CD4-positive, CD25-positive, alpha-beta regulatory T cell (primary cell): ENCODE measurements at regions not wholly inside any gene's neighbourhood (a gene's known extent, or its start where the extent isn't known, plus 50 kb on each side); places are given as distances from the start of the nearest gene placed in this dataset.

Experiments
- ATAC-seq, 2 donors: fragments of 150-1000 bp; cut with Tn5 transposase; one replicate each; pipeline ENCODE4 v1.10.0; 2021; ENCODE audit warnings: low read depth in 2 of 2, moderate number of reproducible peaks in 2 of 2, moderate library complexity in 1 of 2
- DNase-seq, 3 donors: peaks; one replicate each; pipeline versions ENCODE4 v3.0.0 to v3.0.0-alpha.2; 2012 to 2022; ENCODE audit warnings: mixed read lengths in 1 of 3
- H3K27ac ChIP-seq: one replicate; pipeline ENCODE4 v1.7.0; 2013; ENCODE audit warnings: mild to moderate bottlenecking, low read length; ENCODE audit not compliant: insufficient read depth, poor library complexity, severe bottlenecking
- H3K27me3 ChIP-seq: one replicate; pipeline ENCODE4 v1.7.0; 2013; ENCODE audit warnings: low read length; ENCODE audit not compliant: control insufficient read depth, insufficient read depth
- H3K36me3 ChIP-seq: one replicate; pipeline ENCODE4 v1.7.0; 2013; ENCODE audit warnings: mild to moderate bottlenecking, low read length, moderate library complexity; ENCODE audit not compliant: control insufficient read depth, insufficient read depth
- H3K4me1 ChIP-seq: 2 replicates; pipeline ENCODE4 v1.7.0; 2013; ENCODE audit warnings: mild to moderate bottlenecking, low read length; ENCODE audit not compliant: insufficient read depth, control insufficient read depth, poor library complexity, severe bottlenecking
- H3K4me3 ChIP-seq: one replicate; pipeline ENCODE4 v1.7.0; 2013; ENCODE audit warnings: low read depth, mild to moderate bottlenecking, low read length, moderate library complexity
- H3K9me3 ChIP-seq, 2 experiments: 1 replicate in 1 of 2; 2 replicates in 1 of 2; pipeline ENCODE4 v1.7.0; 2013; ENCODE audit warnings: low read length in 2 of 2, mild to moderate bottlenecking in 1 of 2, moderate library complexity in 1 of 2; ENCODE audit not compliant: control insufficient read depth in 2 of 2
- H3K27ac Mint-ChIP-seq, 3 donors: one replicate each; pipeline ENCODE4 v1.8.0; 2020 to 2022; ENCODE audit warnings: mild to moderate bottlenecking in 3 of 3, mixed read lengths in 3 of 3, moderate library complexity in 2 of 3
- H3K27me3 Mint-ChIP-seq: one replicate; pipeline ENCODE4 v1.8.0; 2022; ENCODE audit warnings: mild to moderate bottlenecking, mixed read lengths
- H3K36me3 Mint-ChIP-seq: one replicate; pipeline ENCODE4 v1.8.0; 2020; ENCODE audit warnings: mixed read lengths
- H3K4me1 Mint-ChIP-seq, 4 donors: one replicate each; pipeline ENCODE4 v1.8.0; 2020 to 2022; ENCODE audit warnings: mixed read lengths in 4 of 4, mild to moderate bottlenecking in 1 of 4
- H3K4me3 Mint-ChIP-seq, 4 donors: one replicate each; pipeline ENCODE4 v1.8.0; 2020 to 2022; ENCODE audit warnings: mild to moderate bottlenecking in 4 of 4, mixed read lengths in 4 of 4, moderate library complexity in 3 of 4
- H3K9me3 Mint-ChIP-seq, 7 donors: one replicate each; pipeline ENCODE4 v1.8.0; 2020 to 2022; ENCODE audit warnings: mixed read lengths in 7 of 7, mild to moderate bottlenecking in 3 of 7, moderate library complexity in 2 of 7

GRCh38 chr3:14258906-14259904 lies 80.6 kb downstream of the LSM3 start:
- no peaks in the 10 kb centered on the region for H3K4me1 ChIP-seq
- H3K27ac Mint-ChIP-seq: no peak overlapping the region
- H3K27ac ChIP-seq: no peak overlapping the region
- H3K36me3 Mint-ChIP-seq: no peaks in the 10 kb centered on the region
- H3K9me3 Mint-ChIP-seq: peaks cover 0 to 2% (median 0%) of the 10 kb centered on the region in 7 donors
- H3K4me1 Mint-ChIP-seq: no peaks in the 10 kb centered on the region
- no peaks in the 10 kb centered on the region for H3K9me3 ChIP-seq
- H3K27me3 Mint-ChIP-seq: peaks cover 1% of the 10 kb centered on the region
- H3K36me3 ChIP-seq: no peaks in the 10 kb centered on the region
- H3K27me3 ChIP-seq: no peaks in the 10 kb centered on the region
- no peak for ATAC-seq
- DNase-seq: no peak
- H3K4me3 ChIP-seq: no peak overlapping the region
- no peak overlapping the region for H3K4me3 Mint-ChIP-seq

DNA sequence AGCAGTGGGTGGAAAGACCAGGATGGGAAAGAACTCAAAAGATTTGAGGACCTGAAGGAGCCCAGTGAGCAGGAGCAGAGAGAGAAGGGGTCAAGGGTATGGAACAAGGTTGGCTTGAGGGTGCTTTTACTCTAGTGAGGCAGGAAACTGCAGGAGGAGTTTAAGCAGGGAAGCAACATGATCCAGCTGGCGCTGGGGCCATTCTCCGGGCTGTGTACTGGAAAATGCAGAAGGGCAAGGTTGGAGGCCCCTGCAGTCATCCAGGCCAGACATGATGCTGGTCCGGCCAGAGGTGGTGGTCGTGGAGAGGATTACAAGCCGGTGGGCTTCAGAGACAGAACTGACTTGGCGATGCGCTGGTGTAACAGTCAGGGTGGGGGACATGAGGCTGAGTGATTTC lies 81.8 kb downstream of the LSM3 start:
- Histone ChIP-seq H3K9me3 (no peaks in the 10 kb centered on the region), H3K36me3 (no peaks in the 10 kb centered on the region), H3K4me1 (no peaks in the 10 kb centered on the region), H3K27me3 (no peaks in the 10 kb centered on the region), H3K4me3 (no peak overlapping the region), H3K27ac (no peak overlapping the region)
- ATAC-seq: no peak
- no peaks in the 10 kb centered on the region for H3K36me3 Mint-ChIP-seq
- H3K27ac Mint-ChIP-seq: no peak overlapping the region
- no peak overlapping the region for H3K4me3 Mint-ChIP-seq
- H3K9me3 Mint-ChIP-seq: peaks cover 0 to 2% (median 0%) of the 10 kb centered on the region in 7 donors
- DNase-seq: no peak
- peaks cover 9% of the 10 kb centered on the region for H3K27me3 Mint-ChIP-seq
- no peaks in the 10 kb centered on the region for H3K4me1 Mint-ChIP-seq

DNA sequence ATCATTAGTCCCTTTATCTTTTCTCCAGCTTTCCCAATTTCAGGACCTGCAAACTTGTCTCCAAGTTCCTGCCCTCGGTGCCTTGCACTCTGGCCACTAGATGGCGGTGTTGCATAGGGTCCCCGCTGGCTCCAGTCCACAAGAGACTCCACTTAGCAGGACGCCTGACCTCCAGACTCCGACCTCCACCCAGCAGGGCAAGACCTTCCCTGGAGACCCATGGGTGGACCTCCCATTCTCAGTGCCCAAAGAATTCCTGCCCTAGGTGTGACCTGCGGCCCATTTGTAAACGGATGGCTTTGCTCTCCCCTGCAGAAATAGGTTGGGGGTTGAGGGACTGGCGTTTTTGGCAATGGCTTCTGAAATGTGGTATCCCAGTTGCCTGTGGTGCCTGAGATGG lies 82.6 kb downstream of the LSM3 start:
- no peak overlapping the region for H3K27ac ChIP-seq
- DNase-seq (peak; percentile 60 to 66 (median 62)), ATAC-seq (peak in 1 of 2 donors; percentile 46)
- no peak overlapping the region for H3K27ac Mint-ChIP-seq
- no peaks in the 10 kb centered on the region for H3K27me3 ChIP-seq
- H3K36me3 Mint-ChIP-seq: no peaks in the 10 kb centered on the region
- H3K4me1 ChIP-seq: no peaks in the 10 kb centered on the region
- H3K36me3 ChIP-seq: no peaks in the 10 kb centered on the region
- H3K9me3 ChIP-seq: no peaks in the 10 kb centered on the region
- H3K27me3 Mint-ChIP-seq: peaks cover 10% of the 10 kb centered on the region
- peaks cover 0 to 2% (median 0%) of the 10 kb centered on the region in 7 donors for H3K9me3 Mint-ChIP-seq
- H3K4me3 ChIP-seq: no peak overlapping the region
- H3K4me1 Mint-ChIP-seq: no peaks in the 10 kb centered on the region
- no peak overlapping the region for H3K4me3 Mint-ChIP-seq

DNA sequence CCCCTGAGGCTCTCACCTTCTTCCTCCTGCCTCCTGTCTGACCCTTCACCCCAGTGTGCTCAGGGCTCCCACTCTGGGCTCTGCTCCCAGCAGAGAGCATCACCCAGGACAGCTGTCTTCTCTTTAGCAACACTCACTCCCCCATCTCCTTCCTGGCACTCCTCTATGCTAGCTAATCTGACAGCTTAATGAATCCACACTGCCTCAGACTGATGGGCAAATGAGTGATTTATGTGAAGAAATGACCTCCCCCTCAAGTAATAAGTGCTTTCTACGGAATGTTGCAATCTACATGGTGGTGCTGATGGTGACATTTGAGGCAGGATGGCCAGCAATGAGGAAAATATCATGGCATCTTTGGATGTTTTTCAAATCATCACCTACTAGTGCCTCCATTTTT lies 83.6 kb downstream of the LSM3 start:
- Mint-ChIP-seq H3K9me3 (peaks cover 0 to 2% (median 0%) of the 10 kb centered on the region in 7 donors), H3K36me3 (no peaks in the 10 kb centered on the region), H3K4me3 (no peak overlapping the region), H3K4me1 (no peaks in the 10 kb centered on the region), H3K27me3 (peaks cover 10% of the 10 kb centered on the region), H3K27ac (no peak overlapping the region)
- Histone ChIP-seq H3K27ac (no peak overlapping the region), H3K9me3 (no peaks in the 10 kb centered on the region), H3K27me3 (no peaks in the 10 kb centered on the region), H3K36me3 (no peaks in the 10 kb centered on the region), H3K4me1 (no peaks in the 10 kb centered on the region), H3K4me3 (no peak overlapping the region)
- no peak for DNase-seq
- ATAC-seq: no peak

GRCh38 chr3:14262867-14263266 lies 84.2 kb downstream of the LSM3 start:
- H3K4me3 ChIP-seq: no peak overlapping the region
- no peak overlapping the region for H3K4me3 Mint-ChIP-seq

GRCh38 chr3:14263317-14264005 lies 84.8 kb downstream of the LSM3 start:
- Histone ChIP-seq H3K27me3 (no peaks in the 10 kb centered on the region), H3K36me3 (no peaks in the 10 kb centered on the region), H3K27ac (no peak overlapping the region), H3K4me1 (no peaks in the 10 kb centered on the region), H3K9me3 (no peaks in the 10 kb centered on the region), H3K4me3 (no peak overlapping the region)
- ATAC-seq (no peak), DNase-seq (no peak)
- Mint-ChIP-seq H3K27me3 (peaks cover 14% of the 10 kb centered on the region), H3K4me3 (peak overlapping the region in 1 of 4 donors; percentile 23), H3K4me1 (no peaks in the 10 kb centered on the region), H3K36me3 (no peaks in the 10 kb centered on the region), H3K9me3 (peaks cover 0 to 2% (median 0%) of the 10 kb centered on the region in 7 donors), H3K27ac (no peak overlapping the region)

More at GRCh38 chr3:14262867-14263266, 84.2 kb downstream of the LSM3 start:
- no peaks in the 10 kb centered on the region for H3K4me1 ChIP-seq
- ATAC-seq: no peak
- Mint-ChIP-seq H3K9me3 (peaks cover 0 to 2% (median 0%) of the 10 kb centered on the region in 7 donors), H3K36me3 (no peaks in the 10 kb centered on the region), H3K27me3 (peaks cover 11% of the 10 kb centered on the region), H3K27ac (no peak overlapping the region), H3K4me1 (no peaks in the 10 kb centered on the region)
- H3K36me3 ChIP-seq: no peaks in the 10 kb centered on the region
- H3K27ac ChIP-seq: no peak overlapping the region
- DNase-seq: no peak
- H3K27me3 ChIP-seq: no peaks in the 10 kb centered on the region
- H3K9me3 ChIP-seq: no peaks in the 10 kb centered on the region

- H3K9me3 ChIP-seq: no peaks in the 10 kb centered on the region
- Mint-ChIP-seq H3K36me3 (no peaks in the 10 kb centered on the region), H3K4me3 (no peak overlapping the region), H3K4me1 (no peaks in the 10 kb centered on the region), H3K27ac (peak overlapping the region; percentile 27 to 85 (median 39)), H3K9me3 (peaks cover 0 to 2% (median 0%) of the 10 kb centered on the region in 7 donors), H3K27me3 (peaks cover 14% of the 10 kb centered on the region)
- H3K4me1 ChIP-seq: no peaks in the 10 kb centered on the region
- DNase-seq (no peak), ATAC-seq (no peak)
- no peak overlapping the region for H3K27ac ChIP-seq
- no peaks in the 10 kb centered on the region for H3K36me3 ChIP-seq
- H3K4me3 ChIP-seq: no peak overlapping the region
- H3K27me3 ChIP-seq: no peaks in the 10 kb centered on the region
Measured at GRCh38 chr3:14265246-14265962, 86.8 kb downstream of the LSM3 start.
